WTC11 (cell line): ENCODE measurements at regions not wholly inside any gene's neighbourhood (a gene's known extent, or its start where the extent isn't known, plus 50 kb on each side); places are given as distances from the start of the nearest gene placed in this dataset.

ENCODE experiments used
- ATF2 ChIP-seq: sonication (generic); formaldehyde crosslinking; IDR thresholded peaks from 2 replicates; pipeline ENCODE4 v1.8.1; 2022; ENCODE audit warnings: low read depth, missing genetic modification reagents, borderline replicate concordance
- ATF3 ChIP-seq: sonication (generic); formaldehyde crosslinking; conservative IDR thresholded peaks from 2 replicates; pipeline ENCODE4 v1.8.1; 2022; ENCODE audit warnings: mild to moderate bottlenecking, missing genetic modification reagents
- CTCF ChIP-seq: fragments of 200-600 bp; IDR thresholded peaks from 2 replicates; pipeline ENCODE4 v1.8.0; 2022; ENCODE audit warnings: antibody characterized with exemption
- NFE2L1 ChIP-seq: sonication (generic); formaldehyde crosslinking; IDR thresholded peaks from 2 replicates; pipeline ENCODE4 v1.8.1; 2023; ENCODE audit warnings: missing genetic modification reagents
- RELA ChIP-seq: sonication (generic); formaldehyde crosslinking; IDR thresholded peaks from 2 replicates; pipeline ENCODE4 v1.8.1; 2022; ENCODE audit warnings: missing genetic modification reagents, mild to moderate bottlenecking, borderline replicate concordance
- USF1 ChIP-seq: sonication (generic); formaldehyde crosslinking; IDR thresholded peaks from 2 replicates; pipeline ENCODE4 v1.8.0; 2022; ENCODE audit warnings: mild to moderate bottlenecking, missing genetic modification reagents

- TF ChIP-seq USF1 (CRISPR knock-in tag) (no peak), ATF2 (CRISPR knock-in tag) (no peak), CTCF (no peak), NFE2L1 (CRISPR knock-in tag) (no peak), RELA (CRISPR knock-in tag) (no peak), ATF3 (no peak)
These were observed 645.7 kb downstream of the FGF9 start for GRCh38 chr13:22316494-22317025.
